ENCODE measurements at regions not wholly inside any gene's neighbourhood (a gene's known extent, or its start where the extent isn't known, plus 50 kb on each side); places are given as distances from the start of the nearest gene placed in this dataset.
A peak's percentile ranks its signal among the peaks of the same experiment; 100 is the strongest.

DNA sequence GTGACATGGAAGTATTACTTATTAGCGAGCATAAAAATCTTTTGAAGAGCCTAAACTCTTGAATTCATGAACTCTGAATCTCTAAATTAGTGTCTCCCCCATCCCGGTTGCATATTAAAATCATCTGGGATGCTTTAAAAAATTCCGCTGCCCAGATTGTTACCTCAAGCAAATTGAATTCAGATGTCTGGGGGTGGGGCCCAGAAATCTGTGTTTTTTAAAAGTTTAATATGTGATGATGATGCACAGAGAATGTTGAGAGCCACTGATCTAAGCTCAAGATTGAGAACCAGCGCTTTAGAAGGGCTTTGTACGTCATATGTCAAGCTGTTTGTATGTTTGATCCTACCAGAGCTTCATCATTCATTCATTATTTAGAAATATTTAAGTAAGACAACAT, 446.8 kb downstream of the NUF2 start:
- H3K4me3 ChIP-seq (replicated peaks; ENCODE audit: low read depth, low read length): no peak overlapping the region
- peak; percentile 41 for DNase-seq (ENCODE audit: extremely low read depth, low read depth)
- no peak for TF ChIP-seq CTCF (IDR thresholded peaks at IDR 0.05; ENCODE audit: low read depth, low read length, missing control alignments)

GRCh38 chr1:163770265-163770664, 448.5 kb downstream of the NUF2 start:
- H3K4me3 ChIP-seq (replicated peaks; ENCODE audit: low read depth, low read length): no peak overlapping the region
- no peak for DNase-seq (ENCODE audit: extremely low read depth, low read depth)
- no peak for TF ChIP-seq CTCF (IDR thresholded peaks at IDR 0.05; ENCODE audit: low read depth, low read length, missing control alignments)

GRCh38 chr1:163771637-163772036, 449.9 kb downstream of the NUF2 start:
- no peak overlapping the region for H3K4me3 ChIP-seq (replicated peaks; ENCODE audit: low read depth, low read length)
- TF ChIP-seq CTCF (IDR thresholded peaks at IDR 0.05; ENCODE audit: low read depth, low read length, missing control alignments): no peak
- DNase-seq (ENCODE audit: extremely low read depth, low read depth): no peak

DNA sequence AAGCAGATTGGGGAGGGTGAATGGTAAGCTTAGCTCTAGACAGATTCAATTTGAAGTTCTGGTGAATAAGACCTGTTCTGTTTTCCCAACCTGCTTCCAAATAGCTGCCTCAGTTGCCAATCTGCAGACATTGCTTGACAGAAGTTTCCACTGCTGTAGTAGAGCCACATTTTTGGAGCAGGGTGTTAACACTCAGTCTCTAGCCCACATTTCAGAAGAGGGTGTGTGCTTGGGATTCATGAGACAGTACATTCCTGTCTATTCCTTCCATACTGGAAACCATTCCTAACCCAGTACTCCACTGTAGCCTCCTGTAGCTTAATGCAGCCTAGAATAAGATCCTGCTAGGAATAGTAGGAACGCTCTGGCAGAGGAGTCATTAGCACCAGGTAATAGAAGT, 450.5 kb downstream of the NUF2 start:
- no peak overlapping the region for H3K4me3 ChIP-seq (replicated peaks; ENCODE audit: low read depth, low read length)
- DNase-seq (ENCODE audit: extremely low read depth, low read depth): no peak
- TF ChIP-seq CTCF (IDR thresholded peaks at IDR 0.05; ENCODE audit: low read depth, low read length, missing control alignments): no peak

DNA sequence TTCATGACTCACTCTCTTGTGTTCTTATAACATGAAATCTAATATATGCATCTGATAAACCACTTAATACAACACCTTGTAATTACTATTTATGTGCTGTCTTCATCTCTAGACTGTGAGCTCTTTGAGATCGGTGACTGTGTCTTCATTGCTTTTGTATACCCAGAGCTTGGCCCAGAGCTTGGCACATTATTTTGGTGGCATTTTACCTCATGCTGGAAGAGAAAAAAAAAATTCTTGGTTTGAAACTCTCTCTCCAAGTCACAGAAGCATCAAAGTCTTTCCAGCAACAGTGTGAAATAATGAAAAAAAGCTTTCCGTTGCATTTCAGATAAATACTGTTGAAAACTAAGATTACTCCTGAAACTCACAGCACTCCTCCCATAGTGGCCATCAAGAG, 451.6 kb downstream of the NUF2 start:
- H3K4me3 ChIP-seq (replicated peaks; ENCODE audit: low read depth, low read length): no peak overlapping the region
- no peak for DNase-seq (ENCODE audit: extremely low read depth, low read depth)
- no peak for TF ChIP-seq CTCF (IDR thresholded peaks at IDR 0.05; ENCODE audit: low read depth, low read length, missing control alignments)

DNA sequence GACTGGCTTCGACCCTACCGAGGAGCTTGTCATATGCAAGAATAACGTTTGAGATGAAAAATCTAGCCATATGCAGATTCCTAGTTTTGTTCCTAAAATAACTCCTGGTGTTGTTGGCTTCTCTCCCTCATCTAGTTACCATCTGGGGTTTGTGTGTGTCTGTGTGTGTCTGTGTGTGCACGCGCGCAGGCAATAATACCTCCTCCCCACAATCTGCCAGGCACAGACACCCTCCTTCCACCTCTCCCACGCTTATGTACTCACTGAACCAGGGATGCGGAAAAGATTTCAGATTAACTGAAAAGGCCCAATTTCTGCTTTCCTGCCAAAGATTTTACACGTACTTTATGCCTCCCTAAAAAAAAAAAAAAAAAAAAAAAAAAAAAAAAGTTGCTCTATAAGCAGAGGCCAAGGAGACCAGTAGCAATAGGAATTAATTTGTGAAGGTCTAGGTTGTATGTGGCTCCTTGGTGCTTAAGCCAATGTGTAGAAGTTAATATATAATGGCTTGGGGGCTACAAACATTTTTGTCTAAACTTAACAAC, 452.7 kb downstream of the NUF2 start:
- no peak for TF ChIP-seq CTCF (IDR thresholded peaks at IDR 0.05; ENCODE audit: low read depth, low read length, missing control alignments)
- no peak for DNase-seq (ENCODE audit: extremely low read depth, low read depth)

DNA sequence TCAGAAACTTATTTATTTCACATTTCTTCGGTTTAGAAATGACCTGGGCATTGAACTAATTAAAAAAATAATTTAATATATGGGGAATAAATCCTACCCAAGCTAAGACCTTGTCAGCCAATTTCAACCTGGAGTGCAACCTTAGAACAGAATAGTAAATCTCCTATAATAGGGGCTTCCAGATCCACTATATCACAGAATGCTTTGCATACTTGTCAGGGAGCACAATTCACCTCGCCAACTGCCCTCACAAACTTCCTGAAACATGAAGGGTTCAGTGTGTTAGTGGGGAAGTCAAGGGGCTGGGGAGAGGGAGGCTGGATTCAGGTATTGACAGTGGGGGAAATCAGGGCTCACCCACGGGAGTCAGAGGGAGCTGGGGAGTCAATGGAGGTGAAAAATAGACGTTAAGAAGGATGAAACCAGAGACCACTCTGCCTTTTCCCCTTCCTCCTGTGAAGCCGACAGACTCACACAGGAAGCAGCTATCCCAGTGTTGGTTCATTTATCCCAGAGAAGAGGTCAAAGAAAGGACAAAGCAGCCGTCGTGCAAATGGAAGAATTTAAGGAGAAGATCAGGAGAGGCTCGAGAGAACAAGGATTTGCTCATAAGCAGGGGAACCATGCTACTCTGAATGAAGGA, 453.3 kb downstream of the NUF2 start:
- TF ChIP-seq CTCF (IDR thresholded peaks at IDR 0.05; ENCODE audit: low read depth, low read length, missing control alignments): no peak
- H3K4me3 ChIP-seq (replicated peaks; ENCODE audit: low read depth, low read length): no peak overlapping the region
- no peak for DNase-seq (ENCODE audit: extremely low read depth, low read depth)

More for the DNA sequence above, 452.7 kb downstream of the NUF2 start:
- no peak overlapping the region for H3K4me3 ChIP-seq (replicated peaks; ENCODE audit: low read depth, low read length)
